ENCODE measurements at regions not wholly inside any gene's neighbourhood (a gene's known extent, or its start where the extent isn't known, plus 50 kb on each side); places are given as distances from the start of the nearest gene placed in this dataset.

DNA sequence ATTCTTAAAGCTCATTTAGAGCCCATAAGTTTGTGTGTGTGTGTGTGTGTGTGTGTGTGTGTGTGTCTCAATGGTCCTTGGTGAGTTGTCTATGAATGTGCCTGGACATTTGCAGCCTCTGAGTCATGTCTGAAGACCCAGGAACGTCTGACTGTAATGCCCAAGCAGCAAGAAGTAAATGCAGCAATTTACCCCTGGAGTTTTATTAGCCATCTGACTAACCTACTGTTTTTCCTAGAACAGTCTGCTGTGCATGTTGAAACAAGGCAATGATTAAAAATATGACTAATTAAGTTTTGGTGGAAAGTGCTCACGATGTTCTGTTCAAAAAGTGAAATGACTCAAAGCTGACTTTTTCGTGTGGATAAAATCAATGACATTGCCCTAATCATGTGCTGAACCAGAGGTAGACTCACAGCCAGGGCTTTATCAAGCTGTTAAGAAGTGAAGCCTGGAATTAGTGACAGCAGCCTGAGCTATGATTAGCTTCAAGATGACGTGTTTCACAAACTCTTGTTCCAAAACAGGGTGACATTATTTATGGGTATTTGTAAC is 201.6 kb downstream of the CPE start:
- H3K4me3 ChIP-seq (ENCODE audit: low read depth, low read length), result no peak overlapping the region
- peak; percentile 94 for DNase-seq (ENCODE audit: low read depth)
- TF ChIP-seq CTCF (conservative IDR thresholded peaks at IDR 0.05; ENCODE audit: low read depth, low read length), result no peak

GRCh38 chr4:165583341-165583740 is 204.5 kb downstream of the CPE start:
- DNase-seq (ENCODE audit: low read depth), result no peak
- H3K4me3 ChIP-seq (ENCODE audit: low read depth, low read length), result no peak overlapping the region
- no peak for TF ChIP-seq CTCF (conservative IDR thresholded peaks at IDR 0.05; ENCODE audit: low read depth, low read length)

GRCh38 chr4:165584916-165585315 is 206.1 kb downstream of the CPE start:
- TF ChIP-seq CTCF (conservative IDR thresholded peaks at IDR 0.05; ENCODE audit: low read depth, low read length), result no peak
- H3K4me3 ChIP-seq (ENCODE audit: low read depth, low read length), result no peak overlapping the region
- no peak for DNase-seq (ENCODE audit: low read depth)

DNA sequence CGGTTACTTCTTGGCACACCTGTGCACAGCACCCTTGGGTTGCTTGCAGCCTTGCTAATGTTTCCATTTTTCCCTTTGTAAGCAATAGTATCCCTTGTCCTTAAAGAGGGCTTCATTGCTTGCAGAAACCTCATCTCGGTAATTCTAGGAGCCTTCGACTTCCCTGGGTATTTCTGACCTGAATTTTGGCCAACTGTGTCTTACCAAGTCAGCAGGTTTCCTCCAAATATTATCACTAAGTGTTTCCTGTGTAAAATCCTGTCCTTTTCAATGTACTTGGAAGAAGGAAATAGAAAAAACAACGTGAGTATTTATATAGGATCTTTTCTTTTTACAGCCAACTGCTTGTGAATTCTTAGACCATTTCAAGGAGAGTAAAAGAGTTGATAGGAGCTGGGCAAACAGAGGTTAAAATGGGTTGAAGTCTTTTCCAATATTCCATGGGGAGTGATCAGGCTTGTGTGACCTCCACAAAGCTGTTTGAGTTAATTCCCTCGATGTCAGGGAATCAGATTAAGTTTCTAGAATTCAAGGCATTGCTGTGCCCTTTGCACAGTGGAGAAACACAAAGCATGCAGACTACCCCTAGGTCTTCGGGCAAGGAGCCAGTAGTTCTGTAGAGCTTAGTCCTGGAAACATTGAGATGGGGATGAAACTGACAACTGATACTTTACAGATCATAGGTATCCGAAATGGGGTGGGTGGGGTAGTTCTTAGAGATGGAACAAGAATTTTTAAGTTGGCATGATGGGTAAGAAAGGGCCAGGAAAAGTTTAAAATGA is 209.9 kb downstream of the CPE start:
- TF ChIP-seq CTCF (conservative IDR thresholded peaks at IDR 0.05; ENCODE audit: low read depth, low read length), result no peak
- peak; percentile 32 for DNase-seq (ENCODE audit: low read depth)
- no peak overlapping the region for H3K4me3 ChIP-seq (ENCODE audit: low read depth, low read length)

DNA sequence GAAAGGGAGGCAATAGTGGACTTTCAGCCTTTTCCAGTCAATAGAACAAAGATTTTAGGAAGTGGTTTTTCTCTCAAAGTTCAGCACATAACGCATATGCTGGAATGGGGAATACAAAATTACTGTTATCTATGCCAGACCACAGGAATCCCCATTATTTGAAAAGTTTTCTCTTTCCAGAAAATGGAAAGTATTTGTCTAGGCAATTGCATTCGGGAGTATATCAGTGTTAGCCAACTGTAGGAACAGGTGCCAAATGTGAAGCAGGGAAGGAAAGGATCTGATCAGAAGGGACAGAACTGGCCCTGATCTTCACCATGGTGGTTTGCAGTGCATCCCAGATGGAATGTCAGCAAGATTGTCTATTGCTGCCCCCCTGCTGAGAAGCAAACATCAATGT is 213.6 kb downstream of the CPE start:
- DNase-seq (ENCODE audit: low read depth), result peak; percentile 18
- H3K4me3 ChIP-seq (ENCODE audit: low read depth, low read length), result no peak overlapping the region
- TF ChIP-seq CTCF (conservative IDR thresholded peaks at IDR 0.05; ENCODE audit: low read depth, low read length), result no peak

GRCh38 chr4:165597581-165598480 is 219.0 kb downstream of the CPE start:
- no peak overlapping the region for H3K4me3 ChIP-seq (ENCODE audit: low read depth, low read length)
- TF ChIP-seq CTCF (conservative IDR thresholded peaks at IDR 0.05; ENCODE audit: low read depth, low read length), result no peak
- DNase-seq (ENCODE audit: low read depth), result no peak
